ENCODE measurements at regions not wholly inside any gene's neighbourhood (a gene's known extent, or its start where the extent isn't known, plus 50 kb on each side); places are given as distances from the start of the nearest gene placed in this dataset.

DNA sequence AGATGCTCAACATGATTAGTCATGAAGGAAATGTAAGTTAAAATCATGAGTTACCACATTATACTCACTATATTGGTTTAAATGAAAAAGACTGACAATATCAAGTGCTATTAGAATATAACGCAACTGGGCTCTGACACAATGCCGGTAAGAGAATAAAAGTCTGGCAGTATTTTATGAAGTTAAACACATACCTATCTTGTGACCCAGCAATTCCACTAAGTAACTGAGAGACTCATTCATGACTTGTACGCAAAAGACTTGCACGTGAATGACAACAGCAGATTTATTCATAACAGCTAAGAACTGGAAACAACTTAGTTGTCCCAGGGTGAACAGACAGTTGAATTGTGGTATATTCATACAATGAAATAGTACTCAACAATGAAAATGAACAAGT is 342.1 kb downstream of the SLC4A3 start:
- H3K27me3 ChIP-seq, result no peaks in the 10 kb centered on the region
- DNase-seq, result no peak
- no peaks in the 10 kb centered on the region for H3K36me3 ChIP-seq
- H3K4me3 ChIP-seq, result no peak overlapping the region
- no peaks in the 10 kb centered on the region for H3K9me3 ChIP-seq
- no peak overlapping the region for H3K27ac ChIP-seq
- 91 to 94% (median 93%) methylated on average over 4 of the region's 4 CpGs for WGBS, 3 donors
- intact Hi-C loops (cut with DNase I), result no loop called here
- TF ChIP-seq EP300 (IDR thresholded peaks at IDR 0.05) (no peak), POLR2A (IDR thresholded peaks at IDR 0.05) (no peak), CTCF (IDR thresholded peaks at IDR 0.05) (no peak)
- no peaks in the 10 kb centered on the region for H3K4me1 ChIP-seq (ENCODE audit: insufficient read depth)

DNA sequence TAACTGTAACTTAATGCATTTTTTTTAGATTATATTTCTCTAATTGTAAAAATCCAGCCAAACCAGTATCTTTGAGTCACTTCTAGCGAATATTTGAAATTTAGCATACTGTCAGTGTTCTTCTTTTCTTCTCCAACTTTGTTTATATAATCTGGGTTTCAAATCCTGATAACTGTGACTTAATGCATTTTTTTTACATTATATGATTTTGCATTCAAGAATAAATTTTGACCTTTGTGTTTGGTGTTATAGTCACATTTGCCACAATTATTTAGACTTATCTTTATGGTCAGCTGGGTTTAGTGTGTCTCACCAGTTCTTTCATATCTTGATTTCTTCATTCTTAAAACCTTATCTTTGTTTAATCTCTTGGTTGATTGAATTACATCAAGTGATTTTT is 345.7 kb downstream of the SLC4A3 start:
- Histone ChIP-seq H3K4me1 (ENCODE audit: insufficient read depth) (no peaks in the 10 kb centered on the region), H3K27me3 (no peaks in the 10 kb centered on the region), H3K4me3 (no peak overlapping the region), H3K36me3 (no peaks in the 10 kb centered on the region), H3K27ac (no peak overlapping the region), H3K9me3 (no peaks in the 10 kb centered on the region)
- no peak for TF ChIP-seq EP300 (IDR thresholded peaks at IDR 0.05)
- no peak for TF ChIP-seq POLR2A (IDR thresholded peaks at IDR 0.05)
- no peak for TF ChIP-seq CTCF (IDR thresholded peaks at IDR 0.05)
- intact Hi-C loops (cut with DNase I), result no loop called here
- DNase-seq, result no peak
- WGBS, 3 donors, result 79 to 94% (median 89%) methylated on average over 1 of the region's 1 CpG

- Histone ChIP-seq H3K27me3 (no peaks in the 10 kb centered on the region), H3K9me3 (no peaks in the 10 kb centered on the region), H3K4me1 (ENCODE audit: insufficient read depth) (peaks cover 9% of the 10 kb centered on the region), H3K36me3 (no peaks in the 10 kb centered on the region), H3K27ac (no peak overlapping the region), H3K4me3 (no peak overlapping the region)
- DNase-seq, result no peak
- intact Hi-C loops (cut with DNase I), result no loop called here
- TF ChIP-seq POLR2A (IDR thresholded peaks at IDR 0.05), result no peak
- WGBS, 3 donors, result 90 to 94% (median 91%) methylated on average over 2 of the region's 2 CpGs
Observed at GRCh38 chr2:219976871-219977270, 349.4 kb downstream of the SLC4A3 start.

DNA sequence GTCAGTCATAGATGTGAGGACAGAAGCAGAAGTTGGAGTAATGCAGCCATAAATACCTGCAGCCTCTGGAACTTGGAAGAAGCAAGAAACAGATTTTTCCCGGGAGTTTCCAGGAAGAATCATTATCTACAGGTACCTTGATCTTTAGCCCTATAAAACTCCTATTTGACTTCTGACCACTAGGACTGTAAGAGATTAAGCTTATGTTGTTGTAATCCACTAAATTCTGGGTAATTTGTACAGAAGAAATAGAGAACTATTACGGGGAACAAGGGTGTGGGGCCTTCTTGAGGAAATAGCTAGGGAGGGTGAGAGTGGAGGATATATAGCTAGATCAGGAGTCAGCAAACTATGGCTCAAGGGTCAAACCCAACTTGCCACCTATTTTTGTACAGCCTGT is 353.2 kb downstream of the SLC4A3 start:
- Histone ChIP-seq H3K9me3 (no peaks in the 10 kb centered on the region), H3K36me3 (no peaks in the 10 kb centered on the region), H3K27me3 (no peaks in the 10 kb centered on the region), H3K4me1 (ENCODE audit: insufficient read depth) (peaks cover 11% of the 10 kb centered on the region), H3K27ac (no peak overlapping the region), H3K4me3 (no peak overlapping the region)
- DNase-seq, result no peak
- no peak for TF ChIP-seq POLR2A (IDR thresholded peaks at IDR 0.05)
- TF ChIP-seq CTCF (IDR thresholded peaks at IDR 0.05), result no peak
- TF ChIP-seq EP300 (IDR thresholded peaks at IDR 0.05), result no peak
- intact Hi-C loops (cut with DNase I), result loop anchor here in 1 of 4 donors (10.0 kb wide), 1 partner anchor 236 kb away; no protein-coding TSS in a partner anchor
- 54 to 84% (median 79%) methylated on average over 2 of the region's 2 CpGs for WGBS, 3 donors

DNA sequence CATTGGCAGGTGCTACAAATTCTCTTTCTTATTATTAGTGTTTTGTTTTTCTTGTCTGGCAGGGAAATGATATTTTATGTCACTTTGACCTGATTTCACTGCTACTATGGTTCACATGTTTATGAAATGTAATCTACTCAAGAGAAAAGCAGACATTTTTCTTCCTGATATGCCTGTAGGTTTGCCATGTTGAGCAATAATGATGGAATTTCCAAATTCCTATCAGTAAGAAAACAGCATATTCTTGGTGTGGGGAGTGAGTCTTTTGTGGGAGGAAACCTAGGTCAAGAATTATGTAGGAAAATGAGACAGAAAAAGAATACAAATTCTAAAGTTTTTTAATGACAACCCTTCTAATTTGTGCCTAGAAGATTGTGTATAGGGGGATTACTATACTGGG is 356.4 kb downstream of the SLC4A3 start:
- Histone ChIP-seq H3K4me3 (no peak overlapping the region), H3K27me3 (no peaks in the 10 kb centered on the region), H3K9me3 (no peaks in the 10 kb centered on the region), H3K36me3 (no peaks in the 10 kb centered on the region), H3K27ac (no peak overlapping the region), H3K4me1 (ENCODE audit: insufficient read depth) (peaks cover 13% of the 10 kb centered on the region)
- intact Hi-C loops (cut with DNase I), result loop anchor here in 1 of 4 donors (10.0 kb wide), 1 partner anchor 239 kb away; no protein-coding TSS in a partner anchor
- no peak for DNase-seq
- TF ChIP-seq POLR2A (IDR thresholded peaks at IDR 0.05) (no peak), EP300 (IDR thresholded peaks at IDR 0.05) (no peak), CTCF (IDR thresholded peaks at IDR 0.05) (no peak)
